HepG2 (cell line): ENCODE measurements at regions not wholly inside any gene's neighbourhood (a gene's known extent, or its start where the extent isn't known, plus 50 kb on each side); places are given as distances from the start of the nearest gene placed in this dataset.

Experiments
- ATAC-seq: fragments of 200-7000 bp; cut with Tn5 transposase; 3 replicates; pipeline ENCODE4 v1.9.1; 2020; ENCODE audit warnings: mild to moderate bottlenecking, moderate library complexity
- BruUV-seq: library from RNA; stranded (reverse); fragments of 400-500 nt; replicated peaks from 2 replicates; lab custom pipeline; 2021; lab: Mats Ljungman, UMichigan
- CTCF ChIA-PET: fragments of 300-600 bp; formaldehyde crosslinking; extraction: SDS; loops from one replicate; lab custom pipeline; 2021; ENCODE audit warnings: low total read pairs, inconsistent platforms, low intra/inter-chr PET ratio; lab: Yijun Ruan, JAX
- POLR2A ChIA-PET: fragments of 350-600 bp; sonication (Branson Sonifier 250); formaldehyde crosslinking; loops from one replicate; lab custom pipeline; 2020; ENCODE audit warnings: antibody characterized with exemption, inconsistent platforms; lab: Yijun Ruan, JAX
- DNase-seq: peaks from one replicate; pipeline ENCODE4 v3.0.0-alpha.2; 2015; ENCODE audit warnings: low spot score
- FAIRE-seq: peaks from 3 replicates; lab custom pipeline; 2011; peaks lifted over from hg19 to GRCh38; lab: Jason Lieb, UNC
- H2AFZ ChIP-seq: one replicate; pipeline ENCODE4 v1.6.1; 2011; ENCODE audit warnings: low read length, inconsistent platforms
- H3K27ac ChIP-seq: fragments of 300-600 bp; 3 replicates; pipeline ENCODE4 v1.8.0; 2011; ENCODE audit warnings: mixed run types, mild to moderate bottlenecking, mixed read lengths, low read length, inconsistent platforms; ENCODE audit not compliant: insufficient read depth; ENCODE audit errors: extremely low read length
- H3K27me3 ChIP-seq, 2 experiments: fragments of 200-600 bp in 1 of 2; 2 replicates in 1 of 2; 3 replicates in 1 of 2; pipeline versions ENCODE4 v1.6.0 to v1.8.0; 2011; ENCODE audit warnings: low read length in 2 of 2, mild to moderate bottlenecking in 2 of 2, moderate library complexity in 2 of 2, inconsistent platforms in 1 of 2; ENCODE audit not compliant: insufficient read depth in 2 of 2, control insufficient read depth in 1 of 2
- H3K36me3 ChIP-seq, 2 experiments: fragments of 200-600 bp in 1 of 2; replicated peaks in 1 of 2; 2 replicates in 1 of 2; 3 replicates in 1 of 2; pipeline versions ENCODE4 v1.5.1 to v1.8.0; 2011; ENCODE audit warnings: low read length in 2 of 2, inconsistent platforms in 1 of 2; ENCODE audit not compliant: insufficient read depth in 2 of 2, control insufficient read depth in 1 of 2
- H3K4me1 ChIP-seq: 2 replicates; pipeline ENCODE4 v1.5.1; 2012; ENCODE audit warnings: low read length, inconsistent platforms; ENCODE audit not compliant: insufficient read depth
- H3K4me2 ChIP-seq: 2 replicates; pipeline ENCODE4 v1.6.0; 2011; ENCODE audit warnings: low read depth, low read length, inconsistent platforms
- H3K4me3 ChIP-seq, 3 experiments: fragments of 200-600 bp in 1 of 3; sonication (generic), shearing (Covaris generic) in 1 of 3; replicated peaks in 1 of 3; 2 replicates each; pipeline ENCODE4 v1.5.1; 2011 to 2016; ENCODE audit warnings: low read length in 3 of 3, inconsistent platforms in 2 of 3, low read depth in 2 of 3, mild to moderate bottlenecking in 2 of 3, control low read depth in 1 of 3, mixed read lengths in 1 of 3; ENCODE audit not compliant: insufficient read depth in 1 of 3
- H3K79me2 ChIP-seq: one replicate; pipeline ENCODE4 v1.6.1; 2011; ENCODE audit warnings: low read length, inconsistent platforms; ENCODE audit not compliant: insufficient read depth
- H3K9ac ChIP-seq: 2 replicates; pipeline ENCODE4 v1.6.0; 2011; ENCODE audit warnings: mild to moderate bottlenecking, low read depth, low read length, inconsistent platforms; ENCODE audit not compliant: insufficient read depth
- H3K9me3 ChIP-seq: 2 replicates; pipeline ENCODE4 v1.5.1; 2012; ENCODE audit warnings: mild to moderate bottlenecking, low read length
- H4K20me1 ChIP-seq: 2 replicates; pipeline ENCODE4 v1.6.0; 2011; ENCODE audit warnings: inconsistent platforms, mild to moderate bottlenecking, low read length, moderate library complexity; ENCODE audit not compliant: insufficient read depth
- CENPX ChIP-seq: sonication (generic); formaldehyde crosslinking; IDR thresholded peaks from 2 replicates; pipeline ENCODE4 v1.9.0; 2021; ENCODE audit warnings: mild to moderate bottlenecking, missing genetic modification reagents, moderate library complexity
- NRL ChIP-seq: sonication (generic); formaldehyde crosslinking; IDR thresholded peaks from 2 replicates; pipeline ENCODE4 v1.5.0; 2020; ENCODE audit warnings: missing genetic modification reagents, mild to moderate bottlenecking, moderate library complexity, borderline replicate concordance
- RXRB ChIP-seq: IDR thresholded peaks from 2 replicates; pipeline ENCODE4 v1.6.1; 2016; ENCODE audit warnings: borderline replicate concordance, missing genetic modification reagents, missing compliant biosample characterization
- SKIL ChIP-seq: sonication (generic); formaldehyde crosslinking; IDR thresholded peaks from 2 replicates; pipeline ENCODE4 v1.8.0; 2022; ENCODE audit warnings: missing genetic modification reagents, mild to moderate bottlenecking, moderate library complexity, borderline replicate concordance
- SNAI1 ChIP-seq: sonication (generic); formaldehyde crosslinking; IDR thresholded peaks from 2 replicates; pipeline ENCODE4 v1.5.0; 2020; ENCODE audit warnings: mild to moderate bottlenecking, missing genetic modification reagents, borderline replicate concordance
- ZBTB37 ChIP-seq: sonication (generic); formaldehyde crosslinking; IDR thresholded peaks from 2 replicates; pipeline ENCODE4 v1.4.0; 2020; ENCODE audit warnings: mild to moderate bottlenecking, missing genetic modification reagents
- ZFP62 ChIP-seq: sonication (generic); formaldehyde crosslinking; IDR thresholded peaks from 2 replicates; pipeline ENCODE4 v1.4.0; 2020; ENCODE audit warnings: missing genetic modification reagents
- ZKSCAN8 ChIP-seq: IDR thresholded peaks from 2 replicates; pipeline ENCODE4 v1.6.1; 2016; ENCODE audit warnings: borderline replicate concordance, missing genetic modification reagents, missing compliant biosample characterization
- ZNF121 ChIP-seq: sonication (generic); formaldehyde crosslinking; IDR thresholded peaks from 2 replicates; pipeline ENCODE4 v1.5.0; 2020; ENCODE audit warnings: mild to moderate bottlenecking, missing genetic modification reagents
- ZNF770 ChIP-seq: sonication (generic); formaldehyde crosslinking; IDR thresholded peaks from 2 replicates; pipeline ENCODE4 v1.5.0; 2020; ENCODE audit warnings: mild to moderate bottlenecking, missing genetic modification reagents
- in situ Hi-C: cut with HindIII; loops from 2 replicates; pipeline ENCODE4 v1.10.0; 2017; ENCODE audit warnings: low pct_unique_long_range_greater_than_20kb; ENCODE audit not compliant: extremely low pct_ligation_motif_present
- intact Hi-C: fragments of 100-400 bp; cut with micrococcal nuclease; formaldehyde crosslinking; loops from one replicate; pipeline ENCODE4 v1.10.0; 2022; ENCODE audit not compliant: unreplicated experiment

GRCh38 chr3:96491868-96492267 is 322.5 kb upstream of the EPHA6 start:
- intact Hi-C loops = no loop called here
- POLR2A ChIA-PET = no interaction called here
- CTCF ChIA-PET = no interaction called here
- TF ChIP-seq SKIL (CRISPR knock-in tag) = no peak
- no peak for TF ChIP-seq ZBTB37 (CRISPR knock-in tag)
- no peak for TF ChIP-seq ZFP62 (CRISPR knock-in tag)
- TF ChIP-seq CENPX (CRISPR knock-in tag) = no peak
- no peak for TF ChIP-seq SNAI1 (CRISPR knock-in tag)
- TF ChIP-seq ZNF770 (CRISPR knock-in tag) = no peak
- TF ChIP-seq RXRB (CRISPR knock-in tag) = no peak
- TF ChIP-seq ZNF121 (CRISPR knock-in tag) = no peak
- TF ChIP-seq NRL (CRISPR knock-in tag) = no peak
- TF ChIP-seq ZKSCAN8 (CRISPR knock-in tag) = no peak

More at GRCh38 chr3:96491868-96492267, 322.5 kb upstream of the EPHA6 start:
- no peak overlapping the region for H3K4me3 ChIP-seq
- in situ Hi-C loops = no loop called here
- BruUV-seq = no TSS peak
- no peak overlapping the region for H3K27ac ChIP-seq
- no peaks in the 10 kb centered on the region for H3K4me1 ChIP-seq
- no peak overlapping the region for H3K4me2 ChIP-seq
- H3K36me3 ChIP-seq = no peaks in the 10 kb centered on the region
- no peaks in the 10 kb centered on the region for H4K20me1 ChIP-seq
- H2AFZ ChIP-seq = no peak overlapping the region
- no peaks in the 10 kb centered on the region for H3K79me2 ChIP-seq
- H3K27me3 ChIP-seq = no peaks in the 10 kb centered on the region
- no peaks in the 10 kb centered on the region for H3K9me3 ChIP-seq
- FAIRE-seq (no peak), ATAC-seq (no peak), DNase-seq (no peak)
- no peak overlapping the region for H3K9ac ChIP-seq
